GM12873 (cell line): ENCODE measurements at regions not wholly inside any gene's neighbourhood (a gene's known extent, or its start where the extent isn't known, plus 50 kb on each side); places are given as distances from the start of the nearest gene placed in this dataset.

Source experiments
- CTCF ChIP-seq: IDR thresholded peaks from 2 replicates; pipeline ENCODE4 v1.5.1; 2012; ENCODE audit warnings: low read depth, mild to moderate bottlenecking, moderate library complexity, low read length, control low read depth; ENCODE audit not compliant: insufficient read depth; ENCODE audit errors: missing control alignments

GRCh38 chr4:72983709-72984108 is 85.8 kb downstream of the COX18 start:
- no peak for TF ChIP-seq CTCF

DNA sequence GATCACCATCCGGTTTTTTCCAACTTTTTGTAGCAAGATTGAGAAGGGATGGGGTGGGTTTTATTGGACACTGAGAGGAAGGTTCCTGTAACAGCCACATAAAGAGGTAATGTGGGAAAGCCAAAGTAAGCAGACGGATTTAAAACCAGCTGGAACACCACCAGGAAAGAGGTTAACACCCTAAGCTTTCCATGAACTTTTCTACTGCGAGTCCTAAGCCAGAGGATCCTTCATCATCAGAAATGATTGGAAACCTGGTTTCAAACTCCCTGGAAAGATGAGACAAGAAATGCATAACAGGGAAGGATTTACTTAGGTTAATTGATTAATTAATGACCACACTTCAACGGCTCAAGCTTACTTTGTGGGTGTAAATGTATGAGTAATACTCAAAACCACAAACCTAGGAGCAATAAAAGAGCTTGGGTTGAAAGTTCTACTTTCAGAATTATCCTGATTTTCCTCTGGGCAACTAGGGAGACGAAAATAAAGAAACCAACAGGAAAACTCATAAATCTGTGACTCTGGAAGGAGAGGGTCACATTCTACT is 91.5 kb downstream of the COX18 start:
- TF ChIP-seq CTCF, result no peak

DNA sequence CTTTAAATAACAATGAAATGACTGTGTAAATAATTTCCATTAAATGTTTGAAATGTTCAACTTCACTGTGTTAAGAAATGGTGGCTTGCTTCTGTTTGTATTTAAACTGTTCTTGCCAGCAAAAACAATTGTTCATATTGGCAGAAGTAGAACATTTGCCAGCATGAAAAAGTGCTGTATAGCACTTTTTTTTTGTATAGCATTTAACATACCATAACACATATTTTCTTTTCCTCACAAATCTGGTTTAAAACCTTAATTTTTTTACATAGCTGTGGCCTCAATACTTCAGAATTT is 94.1 kb downstream of the COX18 start:
- no peak for TF ChIP-seq CTCF

GRCh38 chr4:72974694-72975487 is 94.6 kb downstream of the COX18 start:
- no peak for TF ChIP-seq CTCF

- TF ChIP-seq CTCF, result no peak
These were observed 97.9 kb downstream of the COX18 start for GRCh38 chr4:72971572-72971971.

GRCh38 chr4:72970756-72971155 is 98.8 kb downstream of the COX18 start:
- no peak for TF ChIP-seq CTCF

DNA sequence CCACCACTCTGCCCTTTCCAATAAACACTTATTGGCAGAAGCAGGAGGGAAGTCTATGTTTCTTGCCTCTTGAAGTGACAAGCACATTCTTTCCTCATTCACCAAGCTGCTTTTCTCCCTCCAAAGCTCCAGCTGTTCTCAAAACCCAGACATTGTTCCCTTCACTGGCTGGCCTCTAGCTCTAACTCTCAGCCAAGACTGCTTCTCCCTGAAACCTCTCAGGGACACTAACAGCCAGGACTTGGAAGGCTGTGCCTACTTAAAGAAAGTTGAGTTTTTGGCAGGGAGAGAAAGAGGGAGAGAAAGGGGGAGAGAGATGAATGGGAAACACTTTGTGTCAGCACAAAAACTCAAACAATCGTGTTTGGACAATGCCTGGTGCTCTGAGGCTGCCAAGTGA is 99.5 kb downstream of the COX18 start:
- TF ChIP-seq CTCF, result no peak
